Astrocyte of the spinal cord (primary cell): ENCODE measurements at regions not wholly inside any gene's neighbourhood (a gene's known extent, or its start where the extent isn't known, plus 50 kb on each side); places are given as distances from the start of the nearest gene placed in this dataset.

Experiments
- DNase-seq: peaks from one replicate; pipeline ENCODE4 v3.0.0; 2011; ENCODE audit warnings: low read depth, low spot score
- H3K4me3 ChIP-seq: 2 replicates; pipeline ENCODE4 v1.5.1; 2011; ENCODE audit warnings: low read depth, mild to moderate bottlenecking, low read length, moderate library complexity
- CTCF ChIP-seq: IDR thresholded peaks from 2 replicates; pipeline ENCODE4 v1.5.1; 2012; ENCODE audit warnings: low read depth, mild to moderate bottlenecking, low read length, inconsistent platforms
- in situ Hi-C: cut with HindIII; loops from 2 replicates; pipeline ENCODE4 v1.10.0; 2017; ENCODE audit warnings: low sequenced_read_pairs

GRCh38 chr2:157055660-157056199 is 201.8 kb upstream of the GALNT5 start:
- TF ChIP-seq CTCF: peak; percentile 60
- peak; percentile 71 for DNase-seq
- in situ Hi-C loops: no loop called here
- no peak overlapping the region for H3K4me3 ChIP-seq

- TF ChIP-seq CTCF: no peak
- no peak overlapping the region for H3K4me3 ChIP-seq
- peak; percentile 89 for DNase-seq
- in situ Hi-C loops: no loop called here
Observed at GRCh38 chr2:157056200-157056676, 201.3 kb upstream of the GALNT5 start.

- no peak for TF ChIP-seq CTCF
- no peak overlapping the region for H3K4me3 ChIP-seq
- in situ Hi-C loops: no loop called here
- DNase-seq: no peak
Observed at GRCh38 chr2:157058161-157058560, 199.3 kb upstream of the GALNT5 start.

GRCh38 chr2:157059036-157059435 is 198.5 kb upstream of the GALNT5 start:
- no peak for DNase-seq
- in situ Hi-C loops: no loop called here
- no peak overlapping the region for H3K4me3 ChIP-seq
- TF ChIP-seq CTCF: no peak

GRCh38 chr2:157061799-157062198 is 195.7 kb upstream of the GALNT5 start:
- TF ChIP-seq CTCF: no peak
- no peak overlapping the region for H3K4me3 ChIP-seq
- no peak for DNase-seq
- in situ Hi-C loops: no loop called here

GRCh38 chr2:157067562-157067961 is 189.9 kb upstream of the GALNT5 start:
- H3K4me3 ChIP-seq: no peak overlapping the region
- in situ Hi-C loops: no loop called here
- TF ChIP-seq CTCF: no peak
- no peak for DNase-seq

GRCh38 chr2:157068237-157068636 is 189.3 kb upstream of the GALNT5 start:
- in situ Hi-C loops: no loop called here
- no peak overlapping the region for H3K4me3 ChIP-seq
- DNase-seq: no peak
- no peak for TF ChIP-seq CTCF
